ENCODE measurements at regions not wholly inside any gene's neighbourhood (a gene's known extent, or its start where the extent isn't known, plus 50 kb on each side); places are given as distances from the start of the nearest gene placed in this dataset.

- DNase-seq: no peak
Measured at GRCh38 chr20:39269493-39270217, 307.5 kb downstream of the DHX35 start.

- peak; percentile 64 for DNase-seq
Measured at GRCh38 chr20:39268981-39269461, 306.9 kb downstream of the DHX35 start.

- no peak for DNase-seq
Measured at GRCh38 chr20:39268491-39268951, 306.4 kb downstream of the DHX35 start.

GRCh38 chr20:39266989-39267388 lies 304.8 kb downstream of the DHX35 start:
- no peak for DNase-seq

- peak; percentile 40 for DNase-seq
Measured at GRCh38 chr20:39264506-39265172, 302.5 kb downstream of the DHX35 start.

GRCh38 chr20:39263076-39263475 lies 300.9 kb downstream of the DHX35 start:
- DNase-seq: no peak

GRCh38 chr20:39259808-39260207 lies 297.7 kb downstream of the DHX35 start:
- no peak for DNase-seq

GRCh38 chr20:39259010-39259803 lies 297.1 kb downstream of the DHX35 start:
- no peak for DNase-seq

- DNase-seq: no peak
Measured at GRCh38 chr20:39258253-39258652, 296.1 kb downstream of the DHX35 start.

GRCh38 chr20:39253051-39253755 lies 291.1 kb downstream of the DHX35 start:
- DNase-seq: no peak

GRCh38 chr20:39252035-39252434 lies 289.9 kb downstream of the DHX35 start:
- no peak for DNase-seq

GRCh38 chr20:39249798-39250197 lies 287.7 kb downstream of the DHX35 start:
- DNase-seq: no peak

GRCh38 chr20:39248862-39249485 lies 286.8 kb downstream of the DHX35 start:
- DNase-seq: no peak

GRCh38 chr20:39248171-39248861 lies 286.2 kb downstream of the DHX35 start:
- no peak for DNase-seq

GRCh38 chr20:39246436-39246835 lies 284.3 kb downstream of the DHX35 start:
- DNase-seq: no peak

- DNase-seq: no peak
Measured at GRCh38 chr20:39245685-39246311, 283.7 kb downstream of the DHX35 start.

- DNase-seq: no peak
Measured at GRCh38 chr20:39243962-39244361, 281.8 kb downstream of the DHX35 start.

GRCh38 chr20:39242614-39243013 lies 280.5 kb downstream of the DHX35 start:
- DNase-seq: no peak

GRCh38 chr20:39234520-39235095 lies 272.5 kb downstream of the DHX35 start:
- DNase-seq: no peak

- no peak for DNase-seq
Measured at GRCh38 chr20:39233755-39234154, 271.6 kb downstream of the DHX35 start.

- no peak for DNase-seq
Measured at GRCh38 chr20:39227416-39227815, 265.3 kb downstream of the DHX35 start.

Measured in 8988T (cell line).